HL-60/S4 (cell line): ENCODE measurements at regions not wholly inside any gene's neighbourhood (a gene's known extent, or its start where the extent isn't known, plus 50 kb on each side); places are given as distances from the start of the nearest gene placed in this dataset.

Experiments used
- in situ Hi-C: fragments of 300-500 bp; cut with MboI; formaldehyde crosslinking; loops from 2 replicates; pipeline ENCODE4 v1.14.3; 2022; ENCODE audit warnings: low sequenced_read_pairs

- in situ Hi-C loops, result no loop called here
These were observed 116.1 kb upstream of the ZNF366 start for GRCh38 chr5:72623323-72623722.

- in situ Hi-C loops, result no loop called here
These were observed 115.1 kb upstream of the ZNF366 start for GRCh38 chr5:72622170-72622760.

DNA sequence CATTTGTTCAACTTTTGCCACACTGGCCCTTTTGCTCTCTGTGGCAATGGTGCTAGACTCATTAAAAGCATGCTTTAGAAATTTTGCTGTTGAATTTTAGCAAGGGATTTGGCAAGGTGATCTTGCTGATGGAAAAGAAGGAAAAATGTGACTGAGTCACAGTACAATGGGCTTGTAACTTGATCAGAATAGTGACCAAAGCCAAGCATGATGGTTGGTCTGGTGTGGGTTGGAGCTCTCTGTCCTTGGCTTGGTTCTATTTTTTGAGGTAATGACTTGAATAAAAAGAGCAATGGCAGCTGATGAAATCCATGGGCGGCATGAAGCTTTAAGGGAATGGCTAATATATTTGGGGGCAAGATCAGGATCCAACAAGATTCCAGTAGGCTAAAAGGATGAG lies 114.4 kb upstream of the ZNF366 start:
- in situ Hi-C loops, result no loop called here

DNA sequence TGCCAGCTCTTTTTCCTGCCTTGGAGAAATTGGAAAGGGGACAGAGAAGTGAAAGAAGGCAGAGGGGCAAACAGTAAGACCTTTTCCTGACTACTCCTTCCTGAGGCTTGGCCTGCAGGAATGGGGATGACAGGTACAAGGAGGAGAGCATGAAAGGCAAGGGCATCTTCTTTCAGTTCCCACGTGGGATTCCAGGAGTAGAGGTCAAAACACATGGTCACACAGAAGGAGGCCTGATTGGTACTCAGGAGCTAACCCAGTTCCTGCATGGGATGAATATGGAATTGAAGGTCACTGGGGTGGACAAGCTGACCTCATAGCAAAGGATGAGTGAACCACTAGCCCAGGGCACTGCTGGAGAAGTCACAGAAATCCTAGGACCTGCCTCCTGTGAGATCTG lies 112.5 kb upstream of the ZNF366 start:
- in situ Hi-C loops, result no loop called here

GRCh38 chr5:72619251-72619650 lies 112.0 kb upstream of the ZNF366 start:
- in situ Hi-C loops, result no loop called here

- in situ Hi-C loops, result no loop called here
These were observed 111.5 kb upstream of the ZNF366 start for GRCh38 chr5:72618708-72619107.

- in situ Hi-C loops, result no loop called here
These were observed 107.9 kb upstream of the ZNF366 start for GRCh38 chr5:72615061-72615460.

- in situ Hi-C loops, result loop anchor here (5.0 kb wide), 1 partner anchor 204 kb away; the partner anchor contains the start of gene TNPO1
These were observed 106.3 kb upstream of the ZNF366 start for GRCh38 chr5:72613515-72613914.

DNA sequence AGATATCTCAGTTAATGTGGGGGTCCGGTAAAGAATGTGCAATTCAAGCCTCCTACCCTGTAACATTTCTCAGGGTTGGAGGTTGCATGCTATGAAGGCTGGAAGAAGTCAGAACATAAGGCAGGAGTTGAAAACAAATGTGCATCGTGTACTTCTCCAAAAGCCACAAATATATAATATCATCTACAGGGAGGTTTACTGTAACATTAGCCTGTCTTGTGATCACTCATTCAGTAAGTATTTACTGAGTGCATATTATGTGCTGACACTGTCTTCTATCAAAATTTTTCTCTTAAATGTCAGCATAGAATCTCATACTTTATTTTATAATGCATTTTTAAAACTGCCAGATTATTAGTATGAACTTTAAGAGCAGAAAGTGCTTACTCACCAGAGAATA lies 105.6 kb upstream of the ZNF366 start:
- in situ Hi-C loops, result loop anchor here (5.0 kb wide), 1 partner anchor 204 kb away; the partner anchor contains the start of gene TNPO1

- in situ Hi-C loops, result loop anchor here (5.0 kb wide), 1 partner anchor 206 kb away; the partner anchor contains the start of gene TNPO1
These were observed 104.0 kb upstream of the ZNF366 start for GRCh38 chr5:72611118-72611730.

DNA sequence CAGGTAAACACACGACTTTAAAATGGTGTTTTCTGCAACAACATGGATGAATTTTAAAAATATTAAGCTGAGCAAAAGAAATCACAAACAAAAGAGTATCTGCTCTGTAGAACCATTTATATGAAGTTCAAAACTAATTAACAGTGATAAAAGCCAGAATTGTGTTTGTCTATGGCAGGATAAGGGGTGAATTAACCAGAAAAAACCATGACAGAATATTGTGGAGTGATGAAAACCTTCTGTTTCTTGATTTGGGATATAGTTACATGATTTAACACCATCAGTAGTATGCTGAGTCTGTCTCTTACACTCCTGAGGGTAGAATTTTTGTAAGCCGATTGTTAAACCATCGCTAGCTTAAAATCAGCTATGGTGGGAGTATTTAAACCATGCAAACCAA lies 101.7 kb upstream of the ZNF366 start:
- in situ Hi-C loops, result no loop called here

- in situ Hi-C loops, result no loop called here
These were observed 101.1 kb upstream of the ZNF366 start for GRCh38 chr5:72608297-72608696.

GRCh38 chr5:72607381-72607780 lies 100.2 kb upstream of the ZNF366 start:
- in situ Hi-C loops, result no loop called here

DNA sequence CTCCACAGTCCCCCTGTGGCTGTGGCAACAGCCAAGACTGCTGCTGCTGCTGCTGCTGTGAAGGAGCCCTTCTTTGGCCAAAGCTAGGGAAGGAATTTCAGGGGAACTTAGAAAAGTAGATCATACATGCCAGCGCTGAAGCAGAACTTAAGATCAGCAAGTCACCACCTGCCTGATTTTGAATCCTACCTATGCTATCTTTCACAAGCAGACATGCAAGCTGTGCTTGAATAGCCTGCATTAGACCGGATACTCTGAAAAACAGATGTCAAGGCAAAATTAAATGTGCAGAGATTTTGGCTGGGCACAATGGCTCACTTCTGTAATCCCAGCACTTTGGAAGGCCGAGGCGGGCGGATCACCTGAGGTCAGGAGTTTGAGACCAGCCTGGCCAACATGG lies 99.3 kb upstream of the ZNF366 start:
- in situ Hi-C loops, result no loop called here

DNA sequence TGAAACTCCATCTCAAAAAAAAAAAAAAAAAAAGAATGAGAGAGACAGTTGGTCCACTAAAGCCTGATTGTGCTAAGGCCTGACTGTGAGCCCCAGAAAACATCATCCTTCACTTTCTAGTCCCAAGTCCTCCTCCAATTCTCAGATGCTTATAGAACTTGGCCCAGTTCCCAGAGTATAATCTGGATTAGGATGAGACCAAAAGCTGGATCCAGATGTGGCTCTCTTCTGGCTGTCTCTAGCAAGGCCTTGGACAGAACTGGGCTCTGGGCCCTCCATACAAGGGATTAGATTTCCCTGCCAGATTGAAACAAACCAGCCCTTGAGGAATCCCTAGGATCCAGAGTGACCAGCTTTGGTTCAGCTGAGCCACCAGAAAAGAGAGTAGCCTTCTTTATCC lies 98.4 kb upstream of the ZNF366 start:
- in situ Hi-C loops, result no loop called here

- in situ Hi-C loops, result no loop called here
These were observed 97.6 kb upstream of the ZNF366 start for GRCh38 chr5:72604798-72605154.

DNA sequence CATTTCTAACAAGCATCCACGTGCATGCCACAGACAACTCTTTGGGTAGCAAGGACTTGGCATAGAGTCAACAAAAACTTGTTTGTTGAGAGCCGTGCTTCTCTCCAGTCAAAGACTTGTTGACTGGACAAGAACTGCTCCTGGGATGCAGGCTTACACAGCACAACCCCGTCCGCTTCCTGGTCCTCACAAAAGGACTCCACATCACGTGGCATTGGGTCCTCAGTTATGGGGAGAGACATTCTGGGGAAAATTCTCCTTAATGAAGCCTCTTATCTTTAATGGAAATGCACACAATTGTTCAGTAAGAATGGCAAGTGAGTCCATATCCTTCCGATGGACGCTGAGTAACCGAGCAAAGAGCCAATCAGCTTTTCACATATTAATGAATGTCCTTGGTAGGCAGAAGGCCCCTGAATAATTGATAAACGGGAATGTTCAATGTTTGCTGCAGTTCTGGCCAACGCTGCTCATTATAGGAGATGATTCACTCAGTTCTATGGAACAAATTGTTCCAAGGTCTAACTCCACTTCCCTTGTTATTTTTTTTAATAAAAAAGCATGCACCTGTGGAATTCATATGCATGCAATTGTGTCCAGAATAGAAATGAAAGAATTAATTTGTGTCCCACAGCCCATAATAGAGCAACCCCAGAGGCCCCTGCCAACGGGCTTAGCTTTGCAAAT lies 97.0 kb upstream of the ZNF366 start:
- in situ Hi-C loops, result no loop called here

- in situ Hi-C loops, result no loop called here
These were observed 95.8 kb upstream of the ZNF366 start for GRCh38 chr5:72602696-72603685.

DNA sequence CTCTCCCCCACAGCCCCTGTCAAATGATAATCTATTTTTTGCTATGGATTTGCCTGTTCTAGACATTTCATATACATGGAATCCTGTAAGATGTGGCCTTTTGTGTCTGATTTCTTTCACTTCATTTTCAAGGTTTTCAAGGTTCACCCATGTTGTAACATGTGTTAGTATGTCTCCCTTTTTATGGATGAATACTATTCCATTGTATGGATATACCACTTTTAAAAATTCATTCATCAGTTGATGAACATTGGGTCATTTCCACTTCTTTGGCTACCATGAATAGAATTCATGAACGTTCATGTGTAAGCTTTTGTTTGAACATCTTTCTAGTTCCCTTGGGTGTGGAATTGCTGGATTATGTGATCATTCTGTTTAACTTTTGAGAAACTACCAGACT lies 94.7 kb upstream of the ZNF366 start:
- in situ Hi-C loops, result no loop called here

GRCh38 chr5:72600391-72600981 lies 93.3 kb upstream of the ZNF366 start:
- in situ Hi-C loops, result no loop called here
